Adrenal gland (tissue), 9 donors: ENCODE measurements at regions not wholly inside any gene's neighbourhood (a gene's known extent, or its start where the extent isn't known, plus 50 kb on each side); places are given as distances from the start of the nearest gene placed in this dataset.

Experiments used
- DNase-seq, 7 donors: peaks; one replicate each; pipeline ENCODE4 v3.0.0-alpha.2; 2019 to 2020
- H3K27ac ChIP-seq, 5 donors: fragments of 200-600 bp; sonication (generic) in 4 of 5; 1 replicate in 3 of 5; 2 replicates in 2 of 5; pipeline versions ENCODE4 v1.5.1 to v1.8.0; 2016 to 2020; ENCODE audit warnings: mild to moderate bottlenecking in 1 of 5
- H3K27me3 ChIP-seq: fragments of 200-600 bp; 2 replicates; pipeline ENCODE4 v1.8.0; 2021
- H3K36me3 ChIP-seq, 2 donors: fragments of 200-600 bp; replicated peaks in 1 of 2; 1 replicate in 1 of 2; 2 replicates in 1 of 2; pipeline versions ENCODE4 v1.5.1 to v1.8.0; 2018 to 2022
- H3K4me1 ChIP-seq, 2 donors: fragments of 200-600 bp; replicated peaks in 1 of 2; 1 replicate in 1 of 2; 2 replicates in 1 of 2; pipeline versions ENCODE4 v1.5.1 to v1.8.0; 2018 to 2021
- H3K4me3 ChIP-seq, 4 donors: fragments of 200-600 bp; sonication (generic) in 3 of 4; one replicate each; pipeline ENCODE4 v1.5.1; 2016 to 2018
- H3K9me3 ChIP-seq, 3 donors: fragments of 200-600 bp; sonication (generic) in 1 of 3; replicated peaks in 1 of 3; 1 replicate in 2 of 3; 2 replicates in 1 of 3; pipeline versions ENCODE4 v1.5.1 to v1.8.0; 2016 to 2021
- POLR2A ChIP-seq, 2 donors: fragments of 450-650 bp; IDR thresholded peaks; one replicate each; pipeline ENCODE4 v1.6.1; 2017; ENCODE audit warnings: antibody characterized with exemption in 2 of 2, mild to moderate bottlenecking in 2 of 2, moderate library complexity in 1 of 2
- WGBS, 4 donors: extraction: QIAGEN DNeasy Blood & Tissue Kit in 2 of 4; methylation state at CpG; one replicate each; pipeline versions ENCODE4 v1.1.5 to v1.1.7; 2013 to 2017; 5-methylcytosine and 5-hydroxymethylcytosine counted together
- intact Hi-C, 2 donors: fragments of 100-400 bp; cut with DNase I; formaldehyde crosslinking; loops; one replicate each; pipeline versions ENCODE4 v1.14.1 to v1.15.0; 2022 to 2023
- TF ChIP-seq, protein P1 (sequence below), 6 experiments: fragments of 450-650 bp in 4 of 6; fragments of 200-600 bp in 2 of 6; sonication (generic) in 1 of 6; IDR thresholded peaks; 1 replicate in 5 of 6; 2 replicates in 1 of 6; pipeline versions ENCODE4 v1.5.1 to v1.8.0; 2016 to 2021; ENCODE audit warnings: antibody characterized with exemption in 6 of 6, mild to moderate bottlenecking in 2 of 6, moderate library complexity in 1 of 6
- donor health status: healthy with polysubstance abuse.
- donor health status: Bipolar disorder and iron deficiency.
- donor health status: DM: yes; HTN: yes; CAD: no.
- donor health status: DM: no; HTN: no; CAD: no.
- donor health status: DM: no; HTN: no; CAD: no.

DNA sequence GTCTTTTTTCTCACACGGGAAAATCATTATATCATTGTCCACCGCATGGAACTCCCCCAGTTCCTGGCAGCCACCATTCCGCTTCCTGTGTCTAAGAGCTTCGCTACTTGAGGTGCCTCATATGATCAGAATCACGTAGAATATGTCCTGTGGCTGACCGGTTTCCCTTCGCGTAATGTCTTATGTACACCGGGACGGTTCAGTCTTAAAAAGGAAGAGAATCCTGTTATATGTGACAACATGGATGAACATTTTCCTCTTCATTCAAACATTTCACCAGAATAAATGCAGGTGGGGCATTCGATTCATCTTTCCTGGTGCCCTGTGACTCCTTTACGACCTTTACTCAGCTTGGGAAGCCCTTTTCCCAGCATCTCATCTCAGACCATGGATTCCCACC lies 131.7 kb upstream of the TWIST2 start:
- intact Hi-C loops = no loop called here
- no peaks in the 10 kb centered on the region for H3K9me3 ChIP-seq
- TF ChIP-seq POLR2A (IDR thresholded peaks at IDR 0.05) = no peak
- TF ChIP-seq, protein P1, sequence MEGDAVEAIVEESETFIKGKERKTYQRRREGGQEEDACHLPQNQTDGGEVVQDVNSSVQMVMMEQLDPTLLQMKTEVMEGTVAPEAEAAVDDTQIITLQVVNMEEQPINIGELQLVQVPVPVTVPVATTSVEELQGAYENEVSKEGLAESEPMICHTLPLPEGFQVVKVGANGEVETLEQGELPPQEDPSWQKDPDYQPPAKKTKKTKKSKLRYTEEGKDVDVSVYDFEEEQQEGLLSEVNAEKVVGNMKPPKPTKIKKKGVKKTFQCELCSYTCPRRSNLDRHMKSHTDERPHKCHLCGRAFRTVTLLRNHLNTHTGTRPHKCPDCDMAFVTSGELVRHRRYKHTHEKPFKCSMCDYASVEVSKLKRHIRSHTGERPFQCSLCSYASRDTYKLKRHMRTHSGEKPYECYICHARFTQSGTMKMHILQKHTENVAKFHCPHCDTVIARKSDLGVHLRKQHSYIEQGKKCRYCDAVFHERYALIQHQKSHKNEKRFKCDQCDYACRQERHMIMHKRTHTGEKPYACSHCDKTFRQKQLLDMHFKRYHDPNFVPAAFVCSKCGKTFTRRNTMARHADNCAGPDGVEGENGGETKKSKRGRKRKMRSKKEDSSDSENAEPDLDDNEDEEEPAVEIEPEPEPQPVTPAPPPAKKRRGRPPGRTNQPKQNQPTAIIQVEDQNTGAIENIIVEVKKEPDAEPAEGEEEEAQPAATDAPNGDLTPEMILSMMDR (IDR thresholded peaks at IDR 0.05) = no peak
- H3K4me3 ChIP-seq = no peak overlapping the region
- peaks cover 8% of the 10 kb centered on the region for H3K27me3 ChIP-seq
- no peaks in the 10 kb centered on the region for H3K36me3 ChIP-seq
- H3K4me1 ChIP-seq = no peaks in the 10 kb centered on the region
- WGBS, 4 donors = 85 to 88% (median 87%) methylated on average over 12 of the region's 12 CpGs
- no peak overlapping the region for H3K27ac ChIP-seq
- DNase-seq = no peak

DNA sequence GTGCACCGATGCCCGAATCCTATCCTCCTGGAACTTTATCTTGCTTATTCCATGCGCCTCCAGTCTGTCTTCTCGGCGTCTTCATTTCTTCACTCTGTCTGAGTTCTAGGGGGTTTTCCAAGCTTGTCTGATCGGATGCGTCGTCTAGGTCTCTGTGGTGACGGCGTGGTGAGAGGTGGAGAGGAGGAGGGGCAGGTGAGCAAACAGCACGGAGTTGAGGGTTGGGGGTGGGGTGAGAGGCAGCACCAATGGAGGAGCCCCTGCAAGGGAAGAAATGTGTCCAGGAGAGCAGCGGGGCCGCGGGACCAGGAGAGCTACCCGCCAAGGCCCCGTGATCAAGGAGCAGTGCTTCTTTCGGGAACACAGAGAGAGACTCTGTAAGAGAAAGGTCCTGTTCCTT lies 131.3 kb upstream of the TWIST2 start:
- intact Hi-C loops = no loop called here
- no peaks in the 10 kb centered on the region for H3K9me3 ChIP-seq
- 68 to 85% (median 75%) methylated on average over 17 of the region's 17 CpGs for WGBS, 4 donors
- H3K27ac ChIP-seq = no peak overlapping the region
- TF ChIP-seq, protein P1 (IDR thresholded peaks at IDR 0.05) = no peak
- no peak for TF ChIP-seq POLR2A (IDR thresholded peaks at IDR 0.05)
- no peak overlapping the region for H3K4me3 ChIP-seq
- no peaks in the 10 kb centered on the region for H3K4me1 ChIP-seq
- DNase-seq = no peak
- peaks cover 8% of the 10 kb centered on the region for H3K27me3 ChIP-seq
- H3K36me3 ChIP-seq = no peaks in the 10 kb centered on the region

DNA sequence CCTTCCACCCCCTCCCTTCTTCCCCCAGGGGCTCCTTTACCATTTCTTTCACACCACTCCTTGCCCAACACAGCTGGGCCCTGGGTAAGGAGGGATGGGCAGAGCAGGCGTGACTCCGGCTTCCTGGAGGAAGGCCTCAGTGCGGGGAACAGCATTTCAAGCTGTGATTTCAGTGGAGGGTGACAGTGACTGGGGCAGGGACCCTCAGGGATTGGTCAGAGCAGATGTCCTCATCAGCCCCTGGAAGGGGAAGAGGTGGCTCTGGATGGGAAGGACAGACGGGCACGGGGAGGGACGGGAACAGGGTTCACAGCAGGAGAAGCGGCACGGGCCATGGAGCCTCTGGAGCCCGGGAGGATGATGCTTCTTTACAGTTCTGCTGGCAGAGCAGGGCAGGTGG lies 130.8 kb upstream of the TWIST2 start:
- Histone ChIP-seq H3K27me3 (peaks cover 8% of the 10 kb centered on the region), H3K4me1 (no peaks in the 10 kb centered on the region), H3K27ac (no peak overlapping the region), H3K4me3 (no peak overlapping the region), H3K9me3 (no peaks in the 10 kb centered on the region), H3K36me3 (no peaks in the 10 kb centered on the region)
- TF ChIP-seq POLR2A (IDR thresholded peaks at IDR 0.05) = no peak
- TF ChIP-seq, protein P1 (IDR thresholded peaks at IDR 0.05) = no peak
- intact Hi-C loops = no loop called here
- 75 to 90% (median 79%) methylated on average over 9 of the region's 9 CpGs for WGBS, 4 donors
- peak in 1 of 7 donors; percentile 18 for DNase-seq

DNA sequence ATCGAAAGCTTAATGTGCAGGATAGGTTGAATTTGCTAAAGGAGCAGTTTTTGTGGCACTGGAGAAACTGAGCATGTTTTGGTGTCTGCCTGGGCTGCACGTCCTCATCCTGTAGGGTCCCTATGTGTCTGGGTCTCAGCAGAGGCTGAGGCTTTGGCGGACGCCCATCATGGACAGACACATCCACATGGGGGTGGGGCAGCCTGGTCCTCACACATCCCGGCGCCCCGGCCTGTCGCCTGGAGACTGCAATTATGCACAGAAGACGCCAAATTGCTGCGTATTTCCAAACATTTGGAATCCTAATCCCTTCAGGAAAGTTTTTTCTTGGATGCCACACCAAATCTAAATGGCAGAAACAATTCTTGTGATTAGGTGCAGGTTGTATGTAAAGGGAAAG lies 128.2 kb upstream of the TWIST2 start:
- DNase-seq = peak in 1 of 7 donors; percentile 41
- Histone ChIP-seq H3K36me3 (no peaks in the 10 kb centered on the region), H3K4me3 (no peak overlapping the region), H3K9me3 (no peaks in the 10 kb centered on the region), H3K27me3 (peaks cover 8% of the 10 kb centered on the region), H3K4me1 (no peaks in the 10 kb centered on the region), H3K27ac (no peak overlapping the region)
- WGBS, 4 donors = 88 to 93% (median 89%) methylated on average over 10 of the region's 10 CpGs
- intact Hi-C loops = no loop called here
- TF ChIP-seq POLR2A (IDR thresholded peaks at IDR 0.05) = no peak
- TF ChIP-seq, protein P1 (IDR thresholded peaks at IDR 0.05) = no peak
